K562 (cell line): ENCODE measurements at regions not wholly inside any gene's neighbourhood (a gene's known extent, or its start where the extent isn't known, plus 50 kb on each side); places are given as distances from the start of the nearest gene placed in this dataset.

Experiments used
- AFF1 ChIP-seq, 2 experiments: fragments of 450-650 bp; IDR thresholded peaks; 2 replicates each; pipeline ENCODE4 v1.6.1; 2018; ENCODE audit warnings: mild to moderate bottlenecking in 2 of 2, low read depth in 1 of 2; ENCODE audit not compliant: partially characterized antibody in 2 of 2
- CTCFL ChIP-seq: IDR thresholded peaks from 2 replicates; pipeline ENCODE4 v1.6.1; 2011; ENCODE audit warnings: borderline replicate concordance, low read depth, mild to moderate bottlenecking, moderate library complexity, low read length; ENCODE audit not compliant: insufficient read depth, poor library complexity, severe bottlenecking
- ELF1 ChIP-seq: fragments of 200-800 bp; sonication (Bioruptor generic); IDR thresholded peaks from 2 replicates; pipeline ENCODE4 v1.6.1; 2016; ENCODE audit warnings: missing genetic modification characterization, missing compliant biosample characterization
- ELK1 ChIP-seq: sonication (generic); formaldehyde crosslinking; IDR thresholded peaks from 2 replicates; pipeline ENCODE4 v1.8.1; 2022; ENCODE audit warnings: missing genetic modification reagents
- HDAC3 ChIP-seq: fragments of 450-650 bp; IDR thresholded peaks from 2 replicates; pipeline ENCODE4 v1.6.1; 2018; ENCODE audit warnings: borderline replicate concordance, mild to moderate bottlenecking, moderate library complexity; ENCODE audit not compliant: partially characterized antibody
- MAX ChIP-seq: sonication (generic); formaldehyde crosslinking; IDR thresholded peaks from 2 replicates; pipeline ENCODE4 v1.9.0; 2022; ENCODE audit warnings: mild to moderate bottlenecking, missing genetic modification reagents
- RFX5 ChIP-seq: IDR thresholded peaks from 2 replicates; pipeline ENCODE4 v1.6.1; 2011; ENCODE audit warnings: low read depth, mild to moderate bottlenecking, improper control_type of control experiment, low read length
- SIX5 ChIP-seq, 2 experiments: IDR thresholded peaks; 2 replicates each; pipeline ENCODE4 v1.6.1; 2011; ENCODE audit warnings: low read length in 2 of 2, borderline replicate concordance in 1 of 2, low read depth in 1 of 2, mild to moderate bottlenecking in 1 of 2, moderate library complexity in 1 of 2; ENCODE audit not compliant: insufficient read depth in 1 of 2
- ZBTB34 ChIP-seq: fragments of 250-450 bp; sonication (Bioruptor Pico); IDR thresholded peaks from 2 replicates; pipeline ENCODE4 v1.8.0; 2021; ENCODE audit warnings: mild to moderate bottlenecking, moderate library complexity
- ZNF143 ChIP-seq: sonication (generic); formaldehyde crosslinking; IDR thresholded peaks from 2 replicates; pipeline ENCODE4 v1.9.0; 2022; ENCODE audit warnings: mild to moderate bottlenecking, missing genetic modification reagents
- ZNF592 ChIP-seq: fragments of 450-650 bp; IDR thresholded peaks from 2 replicates; pipeline ENCODE4 v1.6.1; 2017; ENCODE audit warnings: antibody characterized with exemption, mild to moderate bottlenecking

GRCh38 chr19:28606269-28607032 is 606.5 kb downstream of the UQCRFS1 start (continued):
- TF ChIP-seq SIX5 (IDR thresholded peaks at IDR 0.05; ENCODE audit: borderline replicate concordance in 1 of 2, insufficient read depth in 1 of 2, low read depth in 1 of 2, low read length in 2 of 2) (no peak), MAX (CRISPR knock-in tag) (peak; percentile 78), HDAC3 (peak; percentile 97), ZBTB34 (CRISPR knock-in tag) (no peak), AFF1 (IDR thresholded peaks at IDR 0.05; ENCODE audit: low read depth in 1 of 2, partially characterized antibody in 2 of 2) (peak; percentile 79 to 88), ELF1 (tag) (peak; percentile 77), ZNF143 (CRISPR knock-in tag) (no peak), CTCFL (no peak), RFX5 (no peak), ELK1 (CRISPR knock-in tag) (no peak), ZNF592 (0 out of 2 replicates have a peak, but pooled peaks have one; percentile 61)
